ENCODE measurements at regions not wholly inside any gene's neighbourhood (a gene's known extent, or its start where the extent isn't known, plus 50 kb on each side); places are given as distances from the start of the nearest gene placed in this dataset.

- DNase-seq: no peak
These were observed 369.0 kb upstream of the DYNLRB2 start for GRCh38 chr16:80171746-80172145.

- no peak for DNase-seq
These were observed 369.6 kb upstream of the DYNLRB2 start for GRCh38 chr16:80171199-80171598.

- DNase-seq: no peak
These were observed 373.0 kb upstream of the DYNLRB2 start for GRCh38 chr16:80167657-80168390.

GRCh38 chr16:80166082-80166481 lies 374.7 kb upstream of the DYNLRB2 start:
- DNase-seq: no peak

GRCh38 chr16:80164966-80165550 lies 375.7 kb upstream of the DYNLRB2 start:
- DNase-seq: no peak

GRCh38 chr16:80163339-80163738 lies 377.5 kb upstream of the DYNLRB2 start:
- no peak for DNase-seq

GRCh38 chr16:80161799-80162739 lies 378.7 kb upstream of the DYNLRB2 start:
- no peak for DNase-seq

- no peak for DNase-seq
These were observed 382.0 kb upstream of the DYNLRB2 start for GRCh38 chr16:80158766-80159165.

- DNase-seq: no peak
These were observed 389.1 kb upstream of the DYNLRB2 start for GRCh38 chr16:80151722-80152111.

GRCh38 chr16:80150978-80151721 lies 389.6 kb upstream of the DYNLRB2 start:
- DNase-seq: no peak

- DNase-seq: no peak
These were observed 392.0 kb upstream of the DYNLRB2 start for GRCh38 chr16:80148826-80149225.

- no peak for DNase-seq
These were observed 393.7 kb upstream of the DYNLRB2 start for GRCh38 chr16:80147026-80147655.

- DNase-seq: no peak
These were observed 396.6 kb upstream of the DYNLRB2 start for GRCh38 chr16:80144191-80144590.

- DNase-seq: no peak
These were observed 397.9 kb upstream of the DYNLRB2 start for GRCh38 chr16:80142940-80143339.

- DNase-seq: no peak
These were observed 398.5 kb upstream of the DYNLRB2 start for GRCh38 chr16:80142281-80142680.

GRCh38 chr16:80129791-80130190 lies 411.0 kb upstream of the DYNLRB2 start:
- no peak for DNase-seq

GRCh38 chr16:80125677-80126076 lies 415.1 kb upstream of the DYNLRB2 start:
- DNase-seq: no peak

- DNase-seq: no peak
These were observed 417.6 kb upstream of the DYNLRB2 start for GRCh38 chr16:80123189-80123588.

GRCh38 chr16:80122115-80122514 lies 418.7 kb upstream of the DYNLRB2 start:
- no peak for DNase-seq

GRCh38 chr16:80121522-80121909 lies 419.3 kb upstream of the DYNLRB2 start:
- no peak for DNase-seq

- no peak for DNase-seq
These were observed 419.8 kb upstream of the DYNLRB2 start for GRCh38 chr16:80120899-80121521.

GRCh38 chr16:80117556-80118130 lies 423.1 kb upstream of the DYNLRB2 start:
- DNase-seq: no peak

Data from inflammatory macrophage treated with lipopolysaccharide for 4 hours (primary cell).